HG02623 (cell line): ENCODE measurements at regions not wholly inside any gene's neighbourhood (a gene's known extent, or its start where the extent isn't known, plus 50 kb on each side); places are given as distances from the start of the nearest gene placed in this dataset.
"Not testable (repeated sequence)": the region's sequence is repeated elsewhere in the genome, so short reads cannot be mapped to it uniquely, and the experiment has no call there.

Source experiments
- ATAC-seq: cut with Tn5 transposase; IDR thresholded peaks from one replicate; pipeline ENCODE4 v1.9.1; 2021; ENCODE audit warnings: moderate library complexity; ENCODE audit not compliant: unreplicated experiment

DNA sequence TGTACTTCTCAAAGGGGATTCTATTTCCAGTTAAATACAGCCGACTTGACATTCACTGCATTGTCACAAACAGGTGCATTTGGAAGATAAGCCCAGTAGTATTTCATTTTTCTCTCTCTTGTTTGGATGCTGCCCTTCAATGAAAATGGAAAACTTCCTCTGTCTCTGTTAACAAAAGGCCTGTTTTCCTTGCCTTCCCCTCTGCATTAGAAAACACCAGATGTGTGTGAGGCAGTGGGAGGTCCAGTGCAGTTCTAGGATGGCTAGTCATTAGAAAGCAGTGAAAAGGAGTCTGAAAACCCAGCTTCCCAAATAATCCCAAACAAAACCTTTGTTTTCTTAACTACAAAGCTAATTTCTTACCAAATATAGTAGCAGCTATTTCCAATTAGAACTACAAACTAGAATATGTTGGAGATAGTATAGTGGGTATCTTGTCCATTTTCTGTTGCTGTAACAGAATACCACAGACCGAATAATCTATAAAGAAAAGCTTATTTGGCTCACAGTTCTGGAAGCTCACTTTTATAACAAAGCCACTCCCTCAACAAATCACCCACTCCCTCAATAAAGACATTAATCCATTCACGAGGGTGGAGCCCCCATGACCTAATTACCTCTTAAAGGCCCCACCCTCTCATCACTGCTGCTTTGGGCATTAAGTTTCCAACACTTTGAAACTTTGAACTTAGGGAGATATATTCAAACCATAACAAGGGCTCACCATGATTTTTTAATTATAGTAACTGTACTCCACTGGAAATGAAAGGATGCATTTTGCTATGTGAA is 452.1 kb upstream of the RPS6KA3 start:
- no peak for ATAC-seq

GRCh38 chrX:20715176-20715575 is 448.5 kb upstream of the RPS6KA3 start:
- ATAC-seq = no peak

DNA sequence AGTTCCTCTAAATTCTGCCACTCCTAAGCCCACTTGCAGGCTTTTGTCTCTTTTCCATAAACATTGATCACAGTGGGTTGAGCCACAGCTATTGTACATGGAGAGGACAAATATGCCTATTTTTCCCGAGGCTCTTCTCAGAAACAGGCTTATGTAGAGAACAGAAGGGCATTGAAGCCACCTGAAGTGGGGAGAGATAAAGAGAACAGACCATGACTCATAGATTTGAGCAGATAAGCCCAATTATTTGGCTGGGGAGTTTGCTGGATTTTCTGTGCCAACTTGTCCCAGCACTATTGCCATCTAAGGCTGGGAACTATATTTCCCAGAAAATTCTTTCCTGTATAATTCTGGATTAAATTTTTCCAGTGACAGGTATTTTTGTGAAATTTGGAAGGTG is 446.1 kb upstream of the RPS6KA3 start:
- no peak for ATAC-seq

- ATAC-seq = no peak
Measured at GRCh38 chrX:20711366-20711765, 444.7 kb upstream of the RPS6KA3 start.

GRCh38 chrX:20693078-20693477 is 426.4 kb upstream of the RPS6KA3 start:
- no peak for ATAC-seq

- ATAC-seq = no peak
Measured at GRCh38 chrX:20686256-20686655, 419.5 kb upstream of the RPS6KA3 start.

GRCh38 chrX:20685652-20686051 is 418.9 kb upstream of the RPS6KA3 start:
- no peak for ATAC-seq

- ATAC-seq = no peak
Measured at GRCh38 chrX:20681683-20682082, 415.0 kb upstream of the RPS6KA3 start.

- ATAC-seq = no peak
Measured at GRCh38 chrX:20680998-20681397, 414.3 kb upstream of the RPS6KA3 start.

DNA sequence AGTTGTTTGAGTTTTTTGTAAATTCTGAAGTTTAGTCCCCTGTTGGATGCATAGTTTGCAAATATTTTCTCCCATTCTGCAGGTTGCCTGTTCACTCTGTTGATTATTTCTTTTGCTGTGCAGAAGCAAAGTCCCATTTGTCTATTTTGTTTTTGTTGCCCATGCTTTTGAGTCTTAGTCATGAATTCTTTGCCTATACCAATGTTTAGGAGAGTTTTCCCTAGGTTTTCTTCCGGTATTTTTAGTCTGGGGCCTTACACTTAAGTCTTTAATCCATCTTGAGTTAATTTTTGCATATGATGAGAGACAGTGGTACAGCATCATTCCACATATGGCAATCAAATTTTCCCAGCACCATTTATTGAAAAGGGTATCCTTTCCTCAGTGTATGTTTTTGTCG is 405.8 kb upstream of the RPS6KA3 start:
- ATAC-seq = no peak

GRCh38 chrX:20671746-20672145 is 405.0 kb upstream of the RPS6KA3 start:
- not testable (repeated sequence) for ATAC-seq

DNA sequence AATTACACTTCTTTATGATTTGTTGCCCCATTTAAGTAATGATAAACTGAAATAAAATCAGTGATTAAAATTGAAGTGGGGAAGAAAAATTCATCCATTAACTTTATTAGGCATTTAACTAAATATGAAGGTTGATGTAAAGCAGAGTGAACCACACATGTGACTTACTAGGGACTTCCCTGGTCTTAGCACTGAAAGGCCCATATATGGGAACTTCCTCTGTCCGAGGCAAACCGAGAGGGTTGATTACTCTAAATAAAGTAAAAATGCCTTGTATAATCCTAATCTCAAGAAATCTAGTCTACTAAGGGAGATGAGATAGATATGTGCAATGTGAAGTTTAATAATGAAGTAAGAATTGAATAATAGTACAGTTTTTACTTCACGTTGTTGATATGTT is 403.9 kb upstream of the RPS6KA3 start:
- ATAC-seq = no peak

DNA sequence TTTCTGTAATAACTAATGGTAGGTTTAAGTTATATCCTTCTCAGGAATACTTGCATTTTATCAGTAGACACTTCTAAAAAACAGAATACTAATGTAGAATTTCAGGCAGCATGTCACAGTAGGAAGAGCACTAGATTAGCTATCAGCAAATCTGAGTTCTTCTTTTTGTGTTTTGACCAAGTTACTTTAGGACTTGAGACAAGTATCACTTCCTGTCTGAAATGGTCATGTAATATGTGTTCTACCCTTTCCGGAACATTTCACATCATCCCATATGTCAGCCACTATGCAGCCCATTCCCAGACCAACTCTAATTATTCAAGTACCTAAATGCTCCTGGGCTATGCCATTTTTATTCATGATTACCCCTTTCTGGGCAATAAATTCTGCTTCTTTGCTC is 401.8 kb upstream of the RPS6KA3 start:
- ATAC-seq = no peak

DNA sequence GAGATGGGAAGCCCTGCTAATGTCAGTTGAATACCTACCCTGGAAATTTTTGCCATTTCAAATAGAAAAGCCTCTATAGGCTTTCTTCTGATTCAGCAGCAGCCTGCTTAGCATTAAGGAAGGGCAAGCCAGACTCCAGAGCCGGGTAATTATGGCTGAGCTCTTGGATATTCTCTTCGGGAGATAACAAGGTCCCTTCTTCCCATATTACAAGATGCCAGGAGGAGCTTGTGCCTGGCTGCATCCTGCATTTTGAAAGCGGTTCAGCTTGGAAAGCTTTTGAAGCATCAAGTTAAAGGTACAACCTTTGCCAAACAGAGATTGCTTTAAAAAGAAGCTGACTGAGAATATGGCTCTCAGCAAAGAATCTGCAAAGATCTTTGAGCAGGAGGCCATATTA is 399.6 kb upstream of the RPS6KA3 start:
- no peak for ATAC-seq

GRCh38 chrX:20665481-20665880 is 398.8 kb upstream of the RPS6KA3 start:
- no peak for ATAC-seq

- no peak for ATAC-seq
Measured at GRCh38 chrX:20664774-20665173, 398.1 kb upstream of the RPS6KA3 start.

- ATAC-seq = no peak
Measured at GRCh38 chrX:20664131-20664530, 397.4 kb upstream of the RPS6KA3 start.

DNA sequence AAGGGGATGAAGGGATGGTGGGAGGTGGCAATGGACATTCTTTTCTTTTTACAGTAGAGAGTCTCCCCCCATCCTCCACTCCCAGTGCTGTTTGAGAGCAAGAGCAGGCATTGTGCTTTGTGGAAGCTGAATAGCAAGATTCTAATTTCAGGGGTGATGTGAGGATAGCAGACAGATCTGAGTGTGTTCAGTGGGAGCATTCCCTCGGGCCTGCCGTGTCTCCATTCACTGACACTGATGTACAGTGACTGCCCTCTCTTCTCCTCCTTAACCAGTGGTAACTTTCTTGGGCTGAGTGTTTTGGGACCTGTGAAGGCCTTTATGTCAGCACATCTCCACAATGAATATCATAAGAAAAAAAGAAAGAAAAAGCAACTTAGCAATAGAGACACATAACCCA is 396.6 kb upstream of the RPS6KA3 start:
- no peak for ATAC-seq

- ATAC-seq = no peak
Measured at GRCh38 chrX:20656721-20657120, 390.0 kb upstream of the RPS6KA3 start.

- ATAC-seq = no peak
Measured at GRCh38 chrX:20654596-20655106, 387.9 kb upstream of the RPS6KA3 start.

DNA sequence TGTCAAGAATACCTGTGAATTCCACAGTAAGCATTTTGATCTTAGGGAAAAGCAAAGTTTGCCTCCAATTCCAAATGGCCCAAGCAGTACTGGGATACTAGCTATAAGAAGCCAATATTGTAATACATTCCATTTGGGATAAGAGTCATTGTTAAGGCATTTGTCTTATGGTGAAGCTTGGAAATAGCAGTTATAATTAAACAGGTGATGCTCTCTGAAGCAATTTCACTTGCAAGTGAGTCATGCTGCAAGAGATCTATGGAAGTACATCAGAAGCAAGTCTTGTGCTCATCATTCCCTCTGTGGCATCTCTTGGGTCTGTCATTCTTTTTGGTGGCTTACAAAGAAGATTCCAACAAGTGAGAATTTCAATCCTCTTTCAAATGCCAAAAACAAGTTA is 386.4 kb upstream of the RPS6KA3 start:
- no peak for ATAC-seq

- ATAC-seq = no peak
Measured at GRCh38 chrX:20641954-20642353, 375.2 kb upstream of the RPS6KA3 start.

DNA sequence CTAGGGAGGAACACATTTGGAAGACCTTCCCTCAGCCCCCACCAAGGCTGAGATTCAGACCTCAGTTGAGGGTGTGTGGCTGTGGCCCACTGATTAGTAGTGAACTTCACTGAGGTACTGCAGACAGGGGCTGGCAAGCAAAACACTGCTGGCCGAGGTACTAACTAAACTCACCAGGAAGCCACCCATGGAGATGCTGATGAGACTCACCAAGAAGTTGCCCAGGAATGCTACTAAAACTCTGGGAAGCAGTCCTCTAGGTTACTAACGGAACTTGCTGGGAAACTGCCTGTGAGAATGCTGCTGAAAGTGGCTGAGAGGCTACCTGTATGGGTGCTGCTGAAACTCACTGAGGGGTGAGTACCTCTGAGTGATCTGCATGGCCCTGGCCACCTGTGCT is 372.4 kb upstream of the RPS6KA3 start:
- ATAC-seq = no peak
